WTC11 (cell line): ENCODE measurements at regions not wholly inside any gene's neighbourhood (a gene's known extent, or its start where the extent isn't known, plus 50 kb on each side); places are given as distances from the start of the nearest gene placed in this dataset.

Experiments
- ATAC-seq: fragments of 200-7000 bp; cut with Tn5 transposase; 2 replicates; pipeline ENCODE4 v1.10.0; 2021; ENCODE audit warnings: mild to moderate bottlenecking, moderate library complexity
- CTCF ChIA-PET: fragments of 300-600 bp; sonication (Branson Sonifier 250); formaldehyde crosslinking; loops from one replicate; lab custom pipeline; 2021; ENCODE audit warnings: antibody characterized with exemption; lab: Charles Lee
- POLR2A ChIA-PET: fragments of 350-600 bp; sonication (Branson Sonifier 250); formaldehyde crosslinking; loops from one replicate; lab custom pipeline; 2021; ENCODE audit warnings: antibody characterized with exemption; lab: Charles Lee
- DNase-seq: peaks from one replicate; pipeline ENCODE4 v3.0.0; 2021; ENCODE audit warnings: low spot score
- H3K27ac Mint-ChIP-seq: 2 replicates; pipeline ENCODE4 v1.8.0; 2021; ENCODE audit warnings: mixed read lengths
- H3K27me3 Mint-ChIP-seq: 2 replicates; pipeline ENCODE4 v1.8.0; 2021; ENCODE audit warnings: low read depth, mild to moderate bottlenecking, moderate library complexity, mixed read lengths
- H3K36me3 Mint-ChIP-seq: 2 replicates; pipeline ENCODE4 v1.8.0; 2021; ENCODE audit warnings: mixed read lengths
- H3K4me1 Mint-ChIP-seq: 2 replicates; pipeline ENCODE4 v1.8.0; 2022; ENCODE audit warnings: mixed read lengths
- H3K4me3 Mint-ChIP-seq: 2 replicates; pipeline ENCODE4 v1.8.0; 2021; ENCODE audit warnings: mild to moderate bottlenecking, moderate library complexity, mixed read lengths
- H3K9me3 Mint-ChIP-seq: 2 replicates; pipeline ENCODE4 v1.8.0; 2021; ENCODE audit warnings: mixed read lengths
- ATF2 ChIP-seq: sonication (generic); formaldehyde crosslinking; IDR thresholded peaks from 2 replicates; pipeline ENCODE4 v1.8.1; 2022; ENCODE audit warnings: low read depth, missing genetic modification reagents, borderline replicate concordance
- CBFB ChIP-seq: sonication (generic); formaldehyde crosslinking; IDR thresholded peaks from 2 replicates; pipeline ENCODE4 v1.8.1; 2022; ENCODE audit warnings: mild to moderate bottlenecking, low read depth, missing genetic modification reagents
- CDX4 ChIP-seq: fragments of 250-450 bp; sonication (Bioruptor Pico); IDR thresholded peaks from 2 replicates; pipeline ENCODE4 v1.9.0; 2021; ENCODE audit warnings: moderate library complexity, mild to moderate bottlenecking, inconsistent platforms, borderline replicate concordance
- FOXK1 ChIP-seq: sonication (generic); formaldehyde crosslinking; IDR thresholded peaks from 2 replicates; pipeline ENCODE4 v1.8.0; 2022; ENCODE audit warnings: mild to moderate bottlenecking, moderate library complexity, missing genetic modification reagents
- HMGA2 ChIP-seq: fragments of 250-450 bp; sonication (Bioruptor Pico); IDR thresholded peaks from 2 replicates; pipeline ENCODE4 v1.4.0; 2021; ENCODE audit warnings: mild to moderate bottlenecking, moderate library complexity
- KAT7 ChIP-seq: sonication (generic); formaldehyde crosslinking; IDR thresholded peaks from 2 replicates; pipeline ENCODE4 v1.8.1; 2023; ENCODE audit warnings: missing genetic modification reagents, mild to moderate bottlenecking, borderline replicate concordance
- MAX ChIP-seq: sonication (generic); formaldehyde crosslinking; IDR thresholded peaks from 2 replicates; pipeline ENCODE4 v1.8.0; 2022; ENCODE audit warnings: mild to moderate bottlenecking, missing genetic modification reagents
- RELA ChIP-seq: sonication (generic); formaldehyde crosslinking; IDR thresholded peaks from 2 replicates; pipeline ENCODE4 v1.8.1; 2022; ENCODE audit warnings: missing genetic modification reagents, mild to moderate bottlenecking, borderline replicate concordance
- ZBTB21 ChIP-seq: sonication (generic); formaldehyde crosslinking; IDR thresholded peaks from 2 replicates; pipeline ENCODE4 v1.8.1; 2023; ENCODE audit warnings: mild to moderate bottlenecking, missing genetic modification reagents, borderline replicate concordance
- ZBTB43 ChIP-seq: sonication (generic); formaldehyde crosslinking; IDR thresholded peaks from 2 replicates; pipeline ENCODE4 v1.8.1; 2023; ENCODE audit warnings: mild to moderate bottlenecking, missing genetic modification reagents
- ZNF121 ChIP-seq: sonication (generic); formaldehyde crosslinking; IDR thresholded peaks from 2 replicates; pipeline ENCODE4 v1.8.0; 2023; ENCODE audit warnings: missing genetic modification reagents
- ZNF138 ChIP-seq: sonication (generic); formaldehyde crosslinking; conservative IDR thresholded peaks from 2 replicates; pipeline ENCODE4 v1.8.1; 2022; ENCODE audit warnings: mild to moderate bottlenecking, moderate library complexity, missing genetic modification reagents
- ZNF219 ChIP-seq: sonication (generic); formaldehyde crosslinking; IDR thresholded peaks from 2 replicates; pipeline ENCODE4 v1.8.0; 2023; ENCODE audit warnings: missing genetic modification reagents, mild to moderate bottlenecking, borderline replicate concordance
- ZNF281 ChIP-seq: sonication (generic); formaldehyde crosslinking; IDR thresholded peaks from 2 replicates; pipeline ENCODE4 v1.8.0; 2023; ENCODE audit warnings: mild to moderate bottlenecking, missing genetic modification reagents
- TF ChIP-seq, protein P1 (sequence below): sonication (generic); formaldehyde crosslinking; conservative IDR thresholded peaks from 2 replicates; pipeline ENCODE4 v1.8.1; 2023; ENCODE audit warnings: mild to moderate bottlenecking, low read depth, missing genetic modification reagents, moderate library complexity
- TF ChIP-seq, protein P2 (sequence below): sonication (generic); formaldehyde crosslinking; conservative IDR thresholded peaks from 2 replicates; pipeline ENCODE4 v1.8.1; 2022; ENCODE audit warnings: mild to moderate bottlenecking, missing genetic modification reagents
- TF ChIP-seq, protein P3 (sequence below): sonication (generic); formaldehyde crosslinking; IDR thresholded peaks from 2 replicates; pipeline ENCODE4 v1.8.0; 2022; ENCODE audit warnings: mild to moderate bottlenecking, missing genetic modification reagents

DNA sequence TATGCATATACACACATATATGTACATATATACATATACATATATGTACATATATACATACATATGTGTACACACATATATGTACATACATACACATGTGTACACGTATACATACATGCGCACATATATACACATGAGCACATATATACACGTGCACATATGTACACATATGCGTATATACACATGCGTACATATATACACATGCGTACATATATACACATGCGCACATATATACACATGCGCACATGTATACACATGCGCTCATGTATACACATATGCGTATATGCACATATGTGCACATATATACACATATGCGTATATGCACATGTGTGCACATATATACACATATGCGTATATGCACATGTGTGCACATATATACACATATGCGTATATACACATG is 353.0 kb downstream of the EDEM1 start:
- POLR2A ChIA-PET = no interaction called here
- DNase-seq = no peak
- Mint-ChIP-seq H3K27ac (no peak overlapping the region), H3K36me3 (peaks cover 48% of the 10 kb centered on the region), H3K27me3 (no peaks in the 10 kb centered on the region; the same call in 1 of the 2 replicates), H3K4me3 (no peak overlapping the region), H3K9me3 (peaks cover 65% of the 10 kb centered on the region), H3K4me1 (no peaks in the 10 kb centered on the region)
- CTCF ChIA-PET = no interaction called here
- TF ChIP-seq ZNF219 (CRISPR knock-in tag) (no peak), ZNF281 (no peak), CBFB (CRISPR knock-in tag) (no peak), ZBTB43 (CRISPR knock-in tag) (no peak), FOXK1 (CRISPR knock-in tag) (no peak), RELA (CRISPR knock-in tag) (no peak), KAT7 (CRISPR knock-in tag) (no peak), ZNF121 (CRISPR knock-in tag) (no peak), ATF2 (no peak), ZNF138 (CRISPR knock-in tag) (no peak), HMGA2 (no peak), ZBTB21 (no peak), CDX4 (CRISPR knock-in tag) (no peak), MAX (no peak)
- TF ChIP-seq, protein P1, sequence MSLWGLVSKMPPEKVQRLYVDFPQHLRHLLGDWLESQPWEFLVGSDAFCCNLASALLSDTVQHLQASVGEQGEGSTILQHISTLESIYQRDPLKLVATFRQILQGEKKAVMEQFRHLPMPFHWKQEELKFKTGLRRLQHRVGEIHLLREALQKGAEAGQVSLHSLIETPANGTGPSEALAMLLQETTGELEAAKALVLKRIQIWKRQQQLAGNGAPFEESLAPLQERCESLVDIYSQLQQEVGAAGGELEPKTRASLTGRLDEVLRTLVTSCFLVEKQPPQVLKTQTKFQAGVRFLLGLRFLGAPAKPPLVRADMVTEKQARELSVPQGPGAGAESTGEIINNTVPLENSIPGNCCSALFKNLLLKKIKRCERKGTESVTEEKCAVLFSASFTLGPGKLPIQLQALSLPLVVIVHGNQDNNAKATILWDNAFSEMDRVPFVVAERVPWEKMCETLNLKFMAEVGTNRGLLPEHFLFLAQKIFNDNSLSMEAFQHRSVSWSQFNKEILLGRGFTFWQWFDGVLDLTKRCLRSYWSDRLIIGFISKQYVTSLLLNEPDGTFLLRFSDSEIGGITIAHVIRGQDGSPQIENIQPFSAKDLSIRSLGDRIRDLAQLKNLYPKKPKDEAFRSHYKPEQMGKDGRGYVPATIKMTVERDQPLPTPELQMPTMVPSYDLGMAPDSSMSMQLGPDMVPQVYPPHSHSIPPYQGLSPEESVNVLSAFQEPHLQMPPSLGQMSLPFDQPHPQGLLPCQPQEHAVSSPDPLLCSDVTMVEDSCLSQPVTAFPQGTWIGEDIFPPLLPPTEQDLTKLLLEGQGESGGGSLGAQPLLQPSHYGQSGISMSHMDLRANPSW (CRISPR knock-in tag) = no peak
- TF ChIP-seq, protein P2, sequence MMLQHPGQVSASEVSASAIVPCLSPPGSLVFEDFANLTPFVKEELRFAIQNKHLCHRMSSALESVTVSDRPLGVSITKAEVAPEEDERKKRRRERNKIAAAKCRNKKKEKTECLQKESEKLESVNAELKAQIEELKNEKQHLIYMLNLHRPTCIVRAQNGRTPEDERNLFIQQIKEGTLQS (CRISPR knock-in tag) = no peak
- TF ChIP-seq, protein P3, sequence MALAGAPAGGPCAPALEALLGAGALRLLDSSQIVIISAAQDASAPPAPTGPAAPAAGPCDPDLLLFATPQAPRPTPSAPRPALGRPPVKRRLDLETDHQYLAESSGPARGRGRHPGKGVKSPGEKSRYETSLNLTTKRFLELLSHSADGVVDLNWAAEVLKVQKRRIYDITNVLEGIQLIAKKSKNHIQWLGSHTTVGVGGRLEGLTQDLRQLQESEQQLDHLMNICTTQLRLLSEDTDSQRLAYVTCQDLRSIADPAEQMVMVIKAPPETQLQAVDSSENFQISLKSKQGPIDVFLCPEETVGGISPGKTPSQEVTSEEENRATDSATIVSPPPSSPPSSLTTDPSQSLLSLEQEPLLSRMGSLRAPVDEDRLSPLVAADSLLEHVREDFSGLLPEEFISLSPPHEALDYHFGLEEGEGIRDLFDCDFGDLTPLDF = no peak
- ATAC-seq = no peak
